ENCODE measurements at regions not wholly inside any gene's neighbourhood (a gene's known extent, or its start where the extent isn't known, plus 50 kb on each side); places are given as distances from the start of the nearest gene placed in this dataset.

- Mint-ChIP-seq H3K4me3 (no peak overlapping the region), H3K36me3 (ENCODE audit: low read depth) (no peaks in the 10 kb centered on the region), H3K9me3 (no peaks in the 10 kb centered on the region), H3K27ac (no peak overlapping the region), H3K4me1 (no peaks in the 10 kb centered on the region), H3K27me3 (no peaks in the 10 kb centered on the region)
- no peak for DNase-seq
- intact Hi-C loops (cut with micrococcal nuclease), result no loop called here
These were observed 425.9 kb downstream of the TMA16 start for GRCh38 chr4:163920426-163920825.

- Mint-ChIP-seq H3K4me1 (no peaks in the 10 kb centered on the region), H3K9me3 (no peaks in the 10 kb centered on the region), H3K4me3 (no peak overlapping the region), H3K27me3 (no peaks in the 10 kb centered on the region), H3K36me3 (ENCODE audit: low read depth) (no peaks in the 10 kb centered on the region), H3K27ac (no peak overlapping the region)
- intact Hi-C loops (cut with micrococcal nuclease), result no loop called here
- no peak for DNase-seq
These were observed 427.8 kb downstream of the TMA16 start for GRCh38 chr4:163922302-163922701.

GRCh38 chr4:163923092-163923491 is 428.6 kb downstream of the TMA16 start:
- H3K36me3 Mint-ChIP-seq (ENCODE audit: low read depth), result no peaks in the 10 kb centered on the region

GRCh38 chr4:163930086-163930485 is 435.6 kb downstream of the TMA16 start:
- H3K27ac Mint-ChIP-seq, result no peak overlapping the region
- no peaks in the 10 kb centered on the region for H3K27me3 Mint-ChIP-seq
- H3K36me3 Mint-ChIP-seq (ENCODE audit: low read depth), result no peaks in the 10 kb centered on the region
- no peak for DNase-seq
- H3K9me3 Mint-ChIP-seq, result no peaks in the 10 kb centered on the region
- intact Hi-C loops (cut with micrococcal nuclease), result no loop called here
- no peaks in the 10 kb centered on the region for H3K4me1 Mint-ChIP-seq
- no peak overlapping the region for H3K4me3 Mint-ChIP-seq

More at GRCh38 chr4:163923092-163923491, 428.6 kb downstream of the TMA16 start:
- Mint-ChIP-seq H3K27me3 (no peaks in the 10 kb centered on the region), H3K27ac (no peak overlapping the region), H3K9me3 (no peaks in the 10 kb centered on the region), H3K4me3 (no peak overlapping the region), H3K4me1 (no peaks in the 10 kb centered on the region)
- intact Hi-C loops (cut with micrococcal nuclease), result no loop called here
- no peak for DNase-seq

- H3K36me3 Mint-ChIP-seq (ENCODE audit: low read depth), result no peaks in the 10 kb centered on the region
- no peaks in the 10 kb centered on the region for H3K9me3 Mint-ChIP-seq
- H3K27me3 Mint-ChIP-seq, result no peaks in the 10 kb centered on the region
- no peak overlapping the region for H3K27ac Mint-ChIP-seq
- H3K4me3 Mint-ChIP-seq, result no peak overlapping the region
- H3K4me1 Mint-ChIP-seq, result no peaks in the 10 kb centered on the region
- DNase-seq, result no peak
- intact Hi-C loops (cut with micrococcal nuclease), result no loop called here
These were observed 438.0 kb downstream of the TMA16 start for GRCh38 chr4:163932504-163932903.

GRCh38 chr4:163939597-163939996 is 445.1 kb downstream of the TMA16 start:
- H3K36me3 Mint-ChIP-seq (ENCODE audit: low read depth), result no peaks in the 10 kb centered on the region
- H3K4me1 Mint-ChIP-seq, result no peaks in the 10 kb centered on the region
- no peak overlapping the region for H3K4me3 Mint-ChIP-seq
- intact Hi-C loops (cut with micrococcal nuclease), result no loop called here
- DNase-seq, result no peak
- no peaks in the 10 kb centered on the region for H3K9me3 Mint-ChIP-seq
- H3K27ac Mint-ChIP-seq, result no peak overlapping the region
- no peaks in the 10 kb centered on the region for H3K27me3 Mint-ChIP-seq

GRCh38 chr4:163941221-163941905 is 446.9 kb downstream of the TMA16 start:
- H3K4me3 Mint-ChIP-seq, result no peak overlapping the region
- no peaks in the 10 kb centered on the region for H3K9me3 Mint-ChIP-seq
- DNase-seq, result no peak
- H3K27me3 Mint-ChIP-seq, result no peaks in the 10 kb centered on the region
- H3K4me1 Mint-ChIP-seq, result no peaks in the 10 kb centered on the region
- no peaks in the 10 kb centered on the region for H3K36me3 Mint-ChIP-seq (ENCODE audit: low read depth)
- no peak overlapping the region for H3K27ac Mint-ChIP-seq
- intact Hi-C loops (cut with micrococcal nuclease), result no loop called here

GRCh38 chr4:163948920-163949455 is 454.5 kb downstream of the TMA16 start:
- H3K27me3 Mint-ChIP-seq, result no peaks in the 10 kb centered on the region
- H3K36me3 Mint-ChIP-seq (ENCODE audit: low read depth), result no peaks in the 10 kb centered on the region
- H3K9me3 Mint-ChIP-seq, result no peaks in the 10 kb centered on the region
- H3K4me1 Mint-ChIP-seq, result no peaks in the 10 kb centered on the region
- H3K27ac Mint-ChIP-seq, result no peak overlapping the region
- intact Hi-C loops (cut with micrococcal nuclease), result no loop called here
- no peak overlapping the region for H3K4me3 Mint-ChIP-seq
- DNase-seq, result no peak

GRCh38 chr4:163949976-163950601 is 455.6 kb downstream of the TMA16 start:
- H3K27me3 Mint-ChIP-seq, result no peaks in the 10 kb centered on the region
- H3K27ac Mint-ChIP-seq, result no peak overlapping the region
- intact Hi-C loops (cut with micrococcal nuclease), result no loop called here
- H3K36me3 Mint-ChIP-seq (ENCODE audit: low read depth), result no peaks in the 10 kb centered on the region
- H3K4me3 Mint-ChIP-seq, result no peak overlapping the region
- no peaks in the 10 kb centered on the region for H3K9me3 Mint-ChIP-seq
- no peak for DNase-seq
- no peaks in the 10 kb centered on the region for H3K4me1 Mint-ChIP-seq

GRCh38 chr4:163955288-163955687 is 460.8 kb downstream of the TMA16 start:
- no peak overlapping the region for H3K4me3 Mint-ChIP-seq
- H3K36me3 Mint-ChIP-seq (ENCODE audit: low read depth), result no peaks in the 10 kb centered on the region
- H3K27ac Mint-ChIP-seq, result no peak overlapping the region
- no peaks in the 10 kb centered on the region for H3K4me1 Mint-ChIP-seq
- no peak for DNase-seq
- intact Hi-C loops (cut with micrococcal nuclease), result no loop called here
- H3K9me3 Mint-ChIP-seq, result no peaks in the 10 kb centered on the region
- no peaks in the 10 kb centered on the region for H3K27me3 Mint-ChIP-seq

- no peak overlapping the region for H3K4me3 Mint-ChIP-seq
- H3K9me3 Mint-ChIP-seq, result no peaks in the 10 kb centered on the region
- no peaks in the 10 kb centered on the region for H3K36me3 Mint-ChIP-seq (ENCODE audit: low read depth)
- no peak overlapping the region for H3K27ac Mint-ChIP-seq
- H3K27me3 Mint-ChIP-seq, result no peaks in the 10 kb centered on the region
- intact Hi-C loops (cut with micrococcal nuclease), result no loop called here
- no peak for DNase-seq
- H3K4me1 Mint-ChIP-seq, result no peaks in the 10 kb centered on the region
These were observed 464.3 kb downstream of the TMA16 start for GRCh38 chr4:163958751-163959150.

GRCh38 chr4:163959932-163960331 is 465.4 kb downstream of the TMA16 start:
- no peak for DNase-seq
- Mint-ChIP-seq H3K4me1 (no peaks in the 10 kb centered on the region), H3K4me3 (no peak overlapping the region), H3K27ac (no peak overlapping the region), H3K27me3 (no peaks in the 10 kb centered on the region), H3K9me3 (no peaks in the 10 kb centered on the region), H3K36me3 (ENCODE audit: low read depth) (no peaks in the 10 kb centered on the region)
- intact Hi-C loops (cut with micrococcal nuclease), result no loop called here

GRCh38 chr4:163966612-163967011 is 472.1 kb downstream of the TMA16 start:
- no peak for DNase-seq
- Mint-ChIP-seq H3K36me3 (ENCODE audit: low read depth) (no peaks in the 10 kb centered on the region), H3K27ac (no peak overlapping the region), H3K4me1 (no peaks in the 10 kb centered on the region), H3K4me3 (no peak overlapping the region), H3K9me3 (no peaks in the 10 kb centered on the region), H3K27me3 (no peaks in the 10 kb centered on the region)
- intact Hi-C loops (cut with micrococcal nuclease), result no loop called here

GRCh38 chr4:163967263-163967662 is 472.8 kb downstream of the TMA16 start:
- Mint-ChIP-seq H3K27ac (no peak overlapping the region), H3K4me1 (no peaks in the 10 kb centered on the region), H3K36me3 (ENCODE audit: low read depth) (no peaks in the 10 kb centered on the region), H3K27me3 (no peaks in the 10 kb centered on the region), H3K4me3 (no peak overlapping the region), H3K9me3 (no peaks in the 10 kb centered on the region)
- DNase-seq, result no peak
- intact Hi-C loops (cut with micrococcal nuclease), result no loop called here

GRCh38 chr4:163967710-163968109 is 473.2 kb downstream of the TMA16 start:
- Mint-ChIP-seq H3K27me3 (no peaks in the 10 kb centered on the region), H3K4me3 (no peak overlapping the region), H3K27ac (no peak overlapping the region), H3K4me1 (no peaks in the 10 kb centered on the region), H3K36me3 (ENCODE audit: low read depth) (no peaks in the 10 kb centered on the region), H3K9me3 (no peaks in the 10 kb centered on the region)
- DNase-seq, result no peak
- intact Hi-C loops (cut with micrococcal nuclease), result no loop called here

Measured in activated CD4-positive, alpha-beta T cell treated with anti-CD3 and anti-CD28 coated beads, Interleukin-2, amount 10 ng/mL, durations not matched to agents 24 days and 14 days (primary cell).